GM23338 (cell line): ENCODE measurements at regions not wholly inside any gene's neighbourhood (a gene's known extent, or its start where the extent isn't known, plus 50 kb on each side); places are given as distances from the start of the nearest gene placed in this dataset.

Source experiments
- ATAC-seq: fragments of 200-7000 bp; cut with Tn5 transposase; 3 replicates; pipeline ENCODE4 v1.9.1; 2020
- DNase-seq: peaks from one replicate; pipeline ENCODE4 v3.0.0-alpha.2; 2015; ENCODE audit warnings: low spot score
- H2AFZ ChIP-seq: fragments of 200-600 bp; sonication (generic); 2 replicates; pipeline ENCODE4 v1.8.0; 2016; ENCODE audit warnings: antibody characterized with exemption, mild to moderate bottlenecking, moderate library complexity
- H3F3A ChIP-seq: fragments of 200-600 bp; sonication (generic); replicated peaks from 2 replicates; pipeline ENCODE4 v1.8.0; 2017; ENCODE audit warnings: antibody characterized with exemption, mixed run types, low read depth
- H3K27ac ChIP-seq: fragments of 200-600 bp; sonication (generic); 2 replicates; pipeline ENCODE4 v1.6.1; 2016; ENCODE audit warnings: low read depth
- H3K27me3 ChIP-seq: fragments of 200-600 bp; sonication (generic); 2 replicates; pipeline ENCODE4 v1.8.0; 2016; ENCODE audit warnings: mild to moderate bottlenecking, mixed run types, moderate library complexity; ENCODE audit not compliant: insufficient read depth
- H3K36me3 ChIP-seq: fragments of 200-600 bp; sonication (generic); 2 replicates; pipeline ENCODE4 v1.8.0; 2016; ENCODE audit warnings: mild to moderate bottlenecking; ENCODE audit not compliant: insufficient read depth
- H3K4me1 ChIP-seq: fragments of 200-600 bp; sonication (generic); 2 replicates; pipeline ENCODE4 v1.8.0; 2016; ENCODE audit warnings: mild to moderate bottlenecking, moderate library complexity; ENCODE audit not compliant: insufficient read depth
- H3K4me2 ChIP-seq: fragments of 200-600 bp; sonication (generic); 2 replicates; pipeline ENCODE4 v1.7.1; 2017; ENCODE audit warnings: mixed run types
- H3K4me3 ChIP-seq: fragments of 200-600 bp; sonication (generic); 2 replicates; pipeline ENCODE4 v1.6.1; 2016; ENCODE audit warnings: mixed run types
- H3K79me2 ChIP-seq: fragments of 200-600 bp; sonication (generic); replicated peaks from 2 replicates; pipeline ENCODE4 v1.8.0; 2017; ENCODE audit warnings: mild to moderate bottlenecking; ENCODE audit not compliant: insufficient read depth
- H3K9me2 ChIP-seq: fragments of 200-600 bp; sonication (generic); 2 replicates; pipeline ENCODE4 v1.8.0; 2017; ENCODE audit not compliant: insufficient read depth
- H4K20me1 ChIP-seq: fragments of 200-600 bp; sonication (generic); replicated peaks from 2 replicates; pipeline ENCODE4 v1.8.0; 2017; ENCODE audit warnings: mild to moderate bottlenecking; ENCODE audit not compliant: insufficient read depth
- H3K27ac Mint-ChIP-seq: 2 replicates; pipeline ENCODE4 v1.8.0; 2020; ENCODE audit warnings: inconsistent platforms, mild to moderate bottlenecking, moderate library complexity, mixed read lengths
- H3K27me3 Mint-ChIP-seq: 3 replicates; pipeline ENCODE4 v1.8.0; 2022; ENCODE audit warnings: low read depth, mild to moderate bottlenecking, moderate library complexity, mixed read lengths, inconsistent platforms; ENCODE audit not compliant: insufficient read depth, poor library complexity
- H3K36me3 Mint-ChIP-seq: 3 replicates; pipeline ENCODE4 v1.8.0; 2021; ENCODE audit warnings: low read depth, mild to moderate bottlenecking, inconsistent platforms, moderate library complexity, mixed read lengths
- H3K4me1 Mint-ChIP-seq: 3 replicates; pipeline ENCODE4 v1.8.0; 2020; ENCODE audit warnings: mild to moderate bottlenecking, inconsistent platforms, mixed read lengths
- H3K4me3 Mint-ChIP-seq: 3 replicates; pipeline ENCODE4 v1.8.0; 2021; ENCODE audit warnings: moderate library complexity, mild to moderate bottlenecking, inconsistent platforms, mixed read lengths
- H3K9me3 Mint-ChIP-seq: 3 replicates; pipeline ENCODE4 v1.8.0; 2020; ENCODE audit warnings: moderate library complexity, mild to moderate bottlenecking, inconsistent platforms, mixed read lengths
- CREB1 ChIP-seq: fragments of 250-450 bp; sonication (Bioruptor Pico); IDR thresholded peaks from 2 replicates; pipeline ENCODE4 v1.5.0; 2020; ENCODE audit warnings: low read depth, mild to moderate bottlenecking, moderate library complexity
- EZH2 ChIP-seq: fragments of 200-600 bp; sonication (generic); IDR thresholded peaks from one replicate; pipeline ENCODE4 v1.8.0; 2017; ENCODE audit warnings: antibody characterized with exemption, mild to moderate bottlenecking, low read depth; ENCODE audit not compliant: unreplicated experiment
- EZH2phosphoT487 ChIP-seq: fragments of 200-600 bp; sonication (generic); IDR thresholded peaks from one replicate; pipeline ENCODE4 v1.8.1; 2018; ENCODE audit warnings: antibody characterized with exemption; ENCODE audit not compliant: unreplicated experiment
- JUNB ChIP-seq: IDR thresholded peaks from one replicate; pipeline ENCODE4 v1.6.1; 2016; ENCODE audit warnings: antibody characterized with exemption; ENCODE audit not compliant: unreplicated experiment
- NANOG ChIP-seq: IDR thresholded peaks from 2 replicates; pipeline ENCODE4 v1.6.1; 2016; ENCODE audit warnings: antibody characterized with exemption, borderline replicate concordance
- POLR2AphosphoS5 ChIP-seq: IDR thresholded peaks from 2 replicates; pipeline ENCODE4 v1.6.1; 2016; ENCODE audit warnings: antibody characterized with exemption, low read depth
- STAT1 ChIP-seq: IDR thresholded peaks from one replicate; pipeline ENCODE4 v1.6.1; 2016; ENCODE audit warnings: antibody characterized with exemption; ENCODE audit not compliant: unreplicated experiment
- ZNF114 ChIP-seq: fragments of 250-450 bp; sonication (Bioruptor Pico); IDR thresholded peaks from 2 replicates; pipeline ENCODE4 v1.5.0; 2020; ENCODE audit warnings: mild to moderate bottlenecking, moderate library complexity
- ZNF331 ChIP-seq: fragments of 250-450 bp; sonication (Bioruptor Pico); IDR thresholded peaks from 2 replicates; pipeline ENCODE4 v1.5.0; 2020; ENCODE audit warnings: low read depth, mild to moderate bottlenecking, moderate library complexity
- TF ChIP-seq, protein P1 (sequence below), 2 experiments: fragments of 200-600 bp in 1 of 2; sonication (generic) in 1 of 2; conservative IDR thresholded peaks; 2 replicates each; pipeline versions ENCODE4 v1.5.1 to v1.6.1; 2016 to 2017; ENCODE audit warnings: antibody characterized with exemption in 2 of 2, low read depth in 2 of 2, mild to moderate bottlenecking in 2 of 2, moderate library complexity in 1 of 2
- TF ChIP-seq, protein P2 (sequence below): IDR thresholded peaks from 2 replicates; pipeline ENCODE4 v1.6.1; 2016; ENCODE audit warnings: antibody characterized with exemption
- TF ChIP-seq, protein P3 (sequence below): IDR thresholded peaks from one replicate; pipeline ENCODE4 v1.6.1; 2018; ENCODE audit warnings: antibody characterized with exemption; ENCODE audit not compliant: unreplicated experiment
- TF ChIP-seq, protein P4 (sequence below): fragments of 250-450 bp; sonication (Bioruptor Pico); IDR thresholded peaks from 2 replicates; pipeline ENCODE4 v1.5.0; 2020; ENCODE audit warnings: mild to moderate bottlenecking, moderate library complexity

DNA sequence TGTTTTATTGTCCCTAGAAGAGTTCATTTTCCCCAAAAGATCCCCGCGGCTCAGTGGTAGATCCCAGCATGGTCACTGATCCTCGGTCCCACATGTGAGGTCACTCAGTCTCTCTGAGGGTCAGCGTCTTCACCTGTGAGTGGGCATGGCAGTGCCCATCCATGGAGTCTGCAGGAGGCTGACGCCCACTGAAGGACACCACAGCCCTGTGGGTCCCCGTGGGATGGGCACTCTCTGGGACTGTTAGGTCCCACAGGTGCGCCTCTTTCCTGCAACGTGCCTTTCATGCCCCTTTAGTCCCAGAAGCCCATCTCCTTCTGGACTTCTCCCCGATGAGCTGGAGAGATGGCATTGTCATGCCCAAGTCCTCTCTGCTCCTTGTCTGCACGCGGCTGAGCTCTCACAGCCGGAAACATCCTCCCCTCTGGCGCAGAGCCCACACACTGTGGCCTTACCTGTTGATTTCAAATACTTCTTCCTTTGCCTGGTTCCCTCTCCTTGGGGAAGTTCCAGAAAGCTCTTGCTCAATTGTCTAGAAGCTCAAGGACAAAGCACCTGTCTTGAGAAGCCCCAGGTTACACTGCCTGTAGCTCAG is 75.9 kb downstream of the PTGR3 start:
- no peak overlapping the region; the same call in 1 of the 2 replicates for H3K27ac Mint-ChIP-seq

More for the DNA sequence above, 75.9 kb downstream of the PTGR3 start:
- Histone ChIP-seq H3K79me2 (no peaks in the 10 kb centered on the region), H3K9me2 (0 out of 2 replicates have a peak, but pooled peaks cover 5% of the 10 kb centered on the region), H3K27ac (no peak overlapping the region), H3K4me2 (no peak overlapping the region), H2AFZ (no peak overlapping the region), H3F3A (no peaks in the 10 kb centered on the region), H3K27me3 (no peaks in the 10 kb centered on the region), H3K4me1 (no peaks in the 10 kb centered on the region), H3K4me3 (no peak overlapping the region), H3K36me3 (no peaks in the 10 kb centered on the region), H4K20me1 (no peaks in the 10 kb centered on the region)
- H3K9me3 Mint-ChIP-seq, result no peaks in the 10 kb centered on the region; the same call in 2 of the 3 replicates
- TF ChIP-seq CREB1, result no peak
- TF ChIP-seq, protein P1, sequence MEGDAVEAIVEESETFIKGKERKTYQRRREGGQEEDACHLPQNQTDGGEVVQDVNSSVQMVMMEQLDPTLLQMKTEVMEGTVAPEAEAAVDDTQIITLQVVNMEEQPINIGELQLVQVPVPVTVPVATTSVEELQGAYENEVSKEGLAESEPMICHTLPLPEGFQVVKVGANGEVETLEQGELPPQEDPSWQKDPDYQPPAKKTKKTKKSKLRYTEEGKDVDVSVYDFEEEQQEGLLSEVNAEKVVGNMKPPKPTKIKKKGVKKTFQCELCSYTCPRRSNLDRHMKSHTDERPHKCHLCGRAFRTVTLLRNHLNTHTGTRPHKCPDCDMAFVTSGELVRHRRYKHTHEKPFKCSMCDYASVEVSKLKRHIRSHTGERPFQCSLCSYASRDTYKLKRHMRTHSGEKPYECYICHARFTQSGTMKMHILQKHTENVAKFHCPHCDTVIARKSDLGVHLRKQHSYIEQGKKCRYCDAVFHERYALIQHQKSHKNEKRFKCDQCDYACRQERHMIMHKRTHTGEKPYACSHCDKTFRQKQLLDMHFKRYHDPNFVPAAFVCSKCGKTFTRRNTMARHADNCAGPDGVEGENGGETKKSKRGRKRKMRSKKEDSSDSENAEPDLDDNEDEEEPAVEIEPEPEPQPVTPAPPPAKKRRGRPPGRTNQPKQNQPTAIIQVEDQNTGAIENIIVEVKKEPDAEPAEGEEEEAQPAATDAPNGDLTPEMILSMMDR (conservative IDR thresholded peaks at IDR 0.05; ENCODE audit: low read depth in 2 of 2), result no peak
- TF ChIP-seq, protein P2, sequence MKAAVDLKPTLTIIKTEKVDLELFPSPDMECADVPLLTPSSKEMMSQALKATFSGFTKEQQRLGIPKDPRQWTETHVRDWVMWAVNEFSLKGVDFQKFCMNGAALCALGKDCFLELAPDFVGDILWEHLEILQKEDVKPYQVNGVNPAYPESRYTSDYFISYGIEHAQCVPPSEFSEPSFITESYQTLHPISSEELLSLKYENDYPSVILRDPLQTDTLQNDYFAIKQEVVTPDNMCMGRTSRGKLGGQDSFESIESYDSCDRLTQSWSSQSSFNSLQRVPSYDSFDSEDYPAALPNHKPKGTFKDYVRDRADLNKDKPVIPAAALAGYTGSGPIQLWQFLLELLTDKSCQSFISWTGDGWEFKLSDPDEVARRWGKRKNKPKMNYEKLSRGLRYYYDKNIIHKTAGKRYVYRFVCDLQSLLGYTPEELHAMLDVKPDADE, result no peak
- TF ChIP-seq, protein P3, sequence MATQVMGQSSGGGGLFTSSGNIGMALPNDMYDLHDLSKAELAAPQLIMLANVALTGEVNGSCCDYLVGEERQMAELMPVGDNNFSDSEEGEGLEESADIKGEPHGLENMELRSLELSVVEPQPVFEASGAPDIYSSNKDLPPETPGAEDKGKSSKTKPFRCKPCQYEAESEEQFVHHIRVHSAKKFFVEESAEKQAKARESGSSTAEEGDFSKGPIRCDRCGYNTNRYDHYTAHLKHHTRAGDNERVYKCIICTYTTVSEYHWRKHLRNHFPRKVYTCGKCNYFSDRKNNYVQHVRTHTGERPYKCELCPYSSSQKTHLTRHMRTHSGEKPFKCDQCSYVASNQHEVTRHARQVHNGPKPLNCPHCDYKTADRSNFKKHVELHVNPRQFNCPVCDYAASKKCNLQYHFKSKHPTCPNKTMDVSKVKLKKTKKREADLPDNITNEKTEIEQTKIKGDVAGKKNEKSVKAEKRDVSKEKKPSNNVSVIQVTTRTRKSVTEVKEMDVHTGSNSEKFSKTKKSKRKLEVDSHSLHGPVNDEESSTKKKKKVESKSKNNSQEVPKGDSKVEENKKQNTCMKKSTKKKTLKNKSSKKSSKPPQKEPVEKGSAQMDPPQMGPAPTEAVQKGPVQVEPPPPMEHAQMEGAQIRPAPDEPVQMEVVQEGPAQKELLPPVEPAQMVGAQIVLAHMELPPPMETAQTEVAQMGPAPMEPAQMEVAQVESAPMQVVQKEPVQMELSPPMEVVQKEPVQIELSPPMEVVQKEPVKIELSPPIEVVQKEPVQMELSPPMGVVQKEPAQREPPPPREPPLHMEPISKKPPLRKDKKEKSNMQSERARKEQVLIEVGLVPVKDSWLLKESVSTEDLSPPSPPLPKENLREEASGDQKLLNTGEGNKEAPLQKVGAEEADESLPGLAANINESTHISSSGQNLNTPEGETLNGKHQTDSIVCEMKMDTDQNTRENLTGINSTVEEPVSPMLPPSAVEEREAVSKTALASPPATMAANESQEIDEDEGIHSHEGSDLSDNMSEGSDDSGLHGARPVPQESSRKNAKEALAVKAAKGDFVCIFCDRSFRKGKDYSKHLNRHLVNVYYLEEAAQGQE, result no peak
- TF ChIP-seq ZNF114 (CRISPR knock-in tag), result no peak
- TF ChIP-seq, protein P4, sequence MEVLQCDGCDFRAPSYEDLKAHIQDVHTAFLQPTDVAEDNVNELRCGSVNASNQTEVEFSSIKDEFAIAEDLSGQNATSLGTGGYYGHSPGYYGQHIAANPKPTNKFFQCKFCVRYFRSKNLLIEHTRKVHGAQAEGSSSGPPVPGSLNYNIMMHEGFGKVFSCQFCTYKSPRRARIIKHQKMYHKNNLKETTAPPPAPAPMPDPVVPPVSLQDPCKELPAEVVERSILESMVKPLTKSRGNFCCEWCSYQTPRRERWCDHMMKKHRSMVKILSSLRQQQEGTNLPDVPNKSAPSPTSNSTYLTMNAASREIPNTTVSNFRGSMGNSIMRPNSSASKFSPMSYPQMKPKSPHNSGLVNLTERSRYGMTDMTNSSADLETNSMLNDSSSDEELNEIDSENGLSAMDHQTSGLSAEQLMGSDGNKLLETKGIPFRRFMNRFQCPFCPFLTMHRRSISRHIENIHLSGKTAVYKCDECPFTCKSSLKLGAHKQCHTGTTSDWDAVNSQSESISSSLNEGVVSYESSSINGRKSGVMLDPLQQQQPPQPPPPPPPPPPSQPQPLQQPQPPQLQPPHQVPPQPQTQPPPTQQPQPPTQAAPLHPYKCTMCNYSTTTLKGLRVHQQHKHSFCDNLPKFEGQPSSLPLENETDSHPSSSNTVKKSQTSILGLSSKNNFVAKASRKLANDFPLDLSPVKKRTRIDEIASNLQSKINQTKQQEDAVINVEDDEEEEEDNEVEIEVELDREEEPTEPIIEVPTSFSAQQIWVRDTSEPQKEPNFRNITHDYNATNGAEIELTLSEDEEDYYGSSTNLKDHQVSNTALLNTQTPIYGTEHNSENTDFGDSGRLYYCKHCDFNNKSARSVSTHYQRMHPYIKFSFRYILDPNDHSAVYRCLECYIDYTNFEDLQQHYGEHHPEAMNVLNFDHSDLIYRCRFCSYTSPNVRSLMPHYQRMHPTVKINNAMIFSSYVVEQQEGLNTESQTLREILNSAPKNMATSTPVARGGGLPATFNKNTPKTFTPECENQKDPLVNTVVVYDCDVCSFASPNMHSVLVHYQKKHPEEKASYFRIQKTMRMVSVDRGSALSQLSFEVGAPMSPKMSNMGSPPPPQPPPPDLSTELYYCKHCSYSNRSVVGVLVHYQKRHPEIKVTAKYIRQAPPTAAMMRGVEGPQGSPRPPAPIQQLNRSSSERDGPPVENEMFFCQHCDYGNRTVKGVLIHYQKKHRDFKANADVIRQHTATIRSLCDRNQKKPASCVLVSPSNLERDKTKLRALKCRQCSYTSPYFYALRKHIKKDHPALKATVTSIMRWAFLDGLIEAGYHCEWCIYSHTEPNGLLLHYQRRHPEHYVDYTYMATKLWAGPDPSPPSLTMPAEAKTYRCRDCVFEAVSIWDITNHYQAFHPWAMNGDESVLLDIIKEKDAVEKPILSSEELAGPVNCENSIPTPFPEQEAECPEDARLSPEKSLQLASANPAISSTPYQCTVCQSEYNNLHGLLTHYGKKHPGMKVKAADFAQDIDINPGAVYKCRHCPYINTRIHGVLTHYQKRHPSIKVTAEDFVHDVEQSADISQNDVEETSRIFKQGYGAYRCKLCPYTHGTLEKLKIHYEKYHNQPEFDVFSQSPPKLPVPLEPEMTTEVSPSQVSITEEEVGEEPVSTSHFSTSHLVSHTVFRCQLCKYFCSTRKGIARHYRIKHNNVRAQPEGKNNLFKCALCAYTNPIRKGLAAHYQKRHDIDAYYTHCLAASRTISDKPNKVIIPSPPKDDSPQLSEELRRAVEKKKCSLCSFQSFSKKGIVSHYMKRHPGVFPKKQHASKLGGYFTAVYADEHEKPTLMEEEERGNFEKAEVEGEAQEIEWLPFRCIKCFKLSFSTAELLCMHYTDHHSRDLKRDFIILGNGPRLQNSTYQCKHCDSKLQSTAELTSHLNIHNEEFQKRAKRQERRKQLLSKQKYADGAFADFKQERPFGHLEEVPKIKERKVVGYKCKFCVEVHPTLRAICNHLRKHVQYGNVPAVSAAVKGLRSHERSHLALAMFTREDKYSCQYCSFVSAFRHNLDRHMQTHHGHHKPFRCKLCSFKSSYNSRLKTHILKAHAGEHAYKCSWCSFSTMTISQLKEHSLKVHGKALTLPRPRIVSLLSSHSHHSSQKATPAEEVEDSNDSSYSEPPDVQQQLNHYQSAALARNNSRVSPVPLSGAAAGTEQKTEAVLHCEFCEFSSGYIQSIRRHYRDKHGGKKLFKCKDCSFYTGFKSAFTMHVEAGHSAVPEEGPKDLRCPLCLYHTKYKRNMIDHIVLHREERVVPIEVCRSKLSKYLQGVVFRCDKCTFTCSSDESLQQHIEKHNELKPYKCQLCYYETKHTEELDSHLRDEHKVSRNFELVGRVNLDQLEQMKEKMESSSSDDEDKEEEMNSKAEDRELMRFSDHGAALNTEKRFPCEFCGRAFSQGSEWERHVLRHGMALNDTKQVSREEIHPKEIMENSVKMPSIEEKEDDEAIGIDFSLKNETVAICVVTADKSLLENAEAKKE (CRISPR knock-in tag), result no peak
- no peak for TF ChIP-seq NANOG
- TF ChIP-seq POLR2AphosphoS5, result no peak
- no peak for TF ChIP-seq EZH2
- no peak for TF ChIP-seq STAT1
- no peak for TF ChIP-seq JUNB
- no peak for TF ChIP-seq ZNF331
- TF ChIP-seq EZH2phosphoT487, result no peak
- H3K36me3 Mint-ChIP-seq, result no peaks in the 10 kb centered on the region; the same call in 2 of the 3 replicates
- H3K4me3 Mint-ChIP-seq, result no peak overlapping the region
- H3K27me3 Mint-ChIP-seq, result peaks cover 1% of the 10 kb centered on the region
- DNase-seq (no peak), ATAC-seq (no peak)
- H3K4me1 Mint-ChIP-seq, result no peaks in the 10 kb centered on the region
